CD4-positive, alpha-beta T cell treated with Interleukin-2 at 100 ng/mL for 4 hours (primary cell): ENCODE measurements at regions not wholly inside any gene's neighbourhood (a gene's known extent, or its start where the extent isn't known, plus 50 kb on each side); places are given as distances from the start of the nearest gene placed in this dataset.
"Not testable (repeated sequence)": the region's sequence is repeated elsewhere in the genome, so short reads cannot be mapped to it uniquely, and the experiment has no call there.

ENCODE experiments used
- DNase-seq: peaks from one replicate; pipeline ENCODE4 v3.0.0-alpha.2; 2020; ENCODE audit warnings: low spot score

GRCh38 chr2:89152501-89152900 lies 461.0 kb downstream of the RPIA start:
- not testable (repeated sequence) for DNase-seq

- DNase-seq, result not testable (repeated sequence)
These were observed 461.7 kb downstream of the RPIA start for GRCh38 chr2:89153210-89153609.

- not testable (repeated sequence) for DNase-seq
These were observed 462.8 kb downstream of the RPIA start for GRCh38 chr2:89154247-89154682.

GRCh38 chr2:89160306-89160705 lies 468.8 kb downstream of the RPIA start:
- not testable (repeated sequence) for DNase-seq

- not testable (repeated sequence) for DNase-seq
These were observed 470.2 kb downstream of the RPIA start for GRCh38 chr2:89161626-89162025.

GRCh38 chr2:89170506-89171173 lies 479.2 kb downstream of the RPIA start:
- DNase-seq, result not testable (repeated sequence)

- DNase-seq, result not testable (repeated sequence)
These were observed 479.7 kb downstream of the RPIA start for GRCh38 chr2:89171174-89171519.

GRCh38 chr2:89177004-89177403 lies 485.5 kb downstream of the RPIA start:
- DNase-seq, result not testable (repeated sequence)

GRCh38 chr2:89182221-89182620 lies 490.7 kb downstream of the RPIA start:
- not testable (repeated sequence) for DNase-seq

- not testable (repeated sequence) for DNase-seq
These were observed 493.3 kb downstream of the RPIA start for GRCh38 chr2:89184746-89185145.

GRCh38 chr2:89195636-89196251 lies 504.3 kb downstream of the RPIA start:
- DNase-seq, result not testable (repeated sequence)

- not testable (repeated sequence) for DNase-seq
These were observed 505.2 kb downstream of the RPIA start for GRCh38 chr2:89196719-89197118.

- DNase-seq, result not testable (repeated sequence)
These were observed 506.6 kb downstream of the RPIA start for GRCh38 chr2:89198026-89198425.

GRCh38 chr2:89199453-89200246 lies 508.2 kb downstream of the RPIA start:
- not testable (repeated sequence) for DNase-seq

- DNase-seq, result not testable (repeated sequence)
These were observed 508.7 kb downstream of the RPIA start for GRCh38 chr2:89200247-89200527.

- not testable (repeated sequence) for DNase-seq
These were observed 511.0 kb downstream of the RPIA start for GRCh38 chr2:89202518-89202917.

GRCh38 chr2:89205153-89205552 lies 513.7 kb downstream of the RPIA start:
- DNase-seq, result peak; percentile 7

- not testable (repeated sequence) for DNase-seq
These were observed 516.9 kb downstream of the RPIA start for GRCh38 chr2:89208144-89208932.

- not testable (repeated sequence) for DNase-seq
These were observed 521.7 kb downstream of the RPIA start for GRCh38 chr2:89213151-89213550.

- not testable (repeated sequence) for DNase-seq
These were observed 522.3 kb downstream of the RPIA start for GRCh38 chr2:89213811-89214210.

- DNase-seq, result not testable (repeated sequence)
These were observed 530.0 kb downstream of the RPIA start for GRCh38 chr2:89221474-89221873.

- not testable (repeated sequence) for DNase-seq
These were observed 530.7 kb downstream of the RPIA start for GRCh38 chr2:89222063-89222732.
